H1 (cell line): ENCODE measurements at regions not wholly inside any gene's neighbourhood (a gene's known extent, or its start where the extent isn't known, plus 50 kb on each side); places are given as distances from the start of the nearest gene placed in this dataset.

Experiments used
- CTCF ChIA-PET: fragments of 300-600 bp; sonication (Branson Sonifier 250); formaldehyde crosslinking; loops from one replicate; lab custom pipeline; 2021; ENCODE audit not compliant: partially characterized antibody; lab: Charles Lee
- POLR2A ChIA-PET: fragments of 300-600 bp; sonication (Branson Sonifier 250); formaldehyde crosslinking; loops from one replicate; lab custom pipeline; 2021; ENCODE audit warnings: inconsistent platforms; ENCODE audit not compliant: partially characterized antibody; lab: Charles Lee
- DNase-seq, 2 experiments: peaks; one replicate each; pipeline versions ENCODE4 v3.0.0 to v3.0.0-alpha.2; 2010 to 2022; ENCODE audit warnings: low spot score in 2 of 2, low read depth in 1 of 2, mixed read lengths in 1 of 2
- FAIRE-seq: peaks from 2 replicates; lab custom pipeline; 2011; peaks lifted over from hg19 to GRCh38; lab: Jason Lieb, UNC
- H2AFZ ChIP-seq: 2 replicates; pipeline ENCODE4 v1.8.1; 2012; ENCODE audit warnings: low read length, inconsistent platforms
- H2AK5ac ChIP-seq: 2 replicates; pipeline ENCODE4 v1.6.1; 2013; ENCODE audit warnings: low read depth, low read length
- H2BK120ac ChIP-seq: replicated peaks from 2 replicates; pipeline ENCODE3; 2013; ENCODE audit warnings: low read depth, low read length, inconsistent platforms
- H2BK12ac ChIP-seq: 2 replicates; pipeline ENCODE4 v1.6.1; 2013; ENCODE audit warnings: low read depth, low read length
- H2BK15ac ChIP-seq: 2 replicates; pipeline ENCODE4 v1.6.1; 2013; ENCODE audit warnings: low read length
- H2BK20ac ChIP-seq: 2 replicates; pipeline ENCODE4 v1.6.1; 2013; ENCODE audit warnings: low read length
- H2BK5ac ChIP-seq: 2 replicates; pipeline ENCODE4 v1.6.1; 2013; ENCODE audit warnings: low read depth, low read length
- H3K14ac ChIP-seq: 2 replicates; pipeline ENCODE4 v1.6.1; 2013; ENCODE audit warnings: inconsistent platforms; ENCODE audit not compliant: insufficient read length
- H3K18ac ChIP-seq: 2 replicates; pipeline ENCODE4 v1.6.1; 2013; ENCODE audit warnings: low read length; ENCODE audit errors: extremely low read depth
- H3K23ac ChIP-seq: 2 replicates; pipeline ENCODE4 v1.6.1; 2013; ENCODE audit warnings: inconsistent platforms; ENCODE audit not compliant: insufficient read length
- H3K23me2 ChIP-seq: 2 replicates; pipeline ENCODE4 v1.6.1; 2013; ENCODE audit warnings: low read depth, low read length
- H3K27ac ChIP-seq: 2 replicates; pipeline ENCODE4 v1.6.1; 2011; ENCODE audit warnings: low read depth, low read length, inconsistent platforms
- H3K27me3 ChIP-seq, 4 experiments: replicated peaks in 1 of 4; 1 replicate in 1 of 4; 2 replicates in 3 of 4; pipeline versions ENCODE4 v1.6.1 to v1.8.1; 2011 to 2013; ENCODE audit warnings: low read length in 3 of 4, mild to moderate bottlenecking in 3 of 4, inconsistent platforms in 2 of 4, mixed read lengths in 2 of 4, moderate library complexity in 1 of 4; ENCODE audit not compliant: control insufficient read depth in 3 of 4, insufficient read depth in 3 of 4; ENCODE audit errors: extremely low read depth in 1 of 4
- H3K36me3 ChIP-seq, 4 experiments: 2 replicates each; pipeline versions ENCODE4 v1.6.1 to v1.8.1; 2011 to 2013; ENCODE audit warnings: mild to moderate bottlenecking in 4 of 4, low read length in 3 of 4, moderate library complexity in 2 of 4, control low read depth in 1 of 4, inconsistent platforms in 1 of 4; ENCODE audit not compliant: insufficient read depth in 4 of 4, control insufficient read depth in 2 of 4
- H3K4ac ChIP-seq: replicated peaks from 2 replicates; pipeline ENCODE3; 2013; ENCODE audit warnings: low read length, low read depth, mixed read lengths, inconsistent platforms; ENCODE audit not compliant: insufficient read length
- H3K4me1 ChIP-seq, 4 experiments: replicated peaks in 1 of 4; 1 replicate in 1 of 4; 2 replicates in 3 of 4; pipeline versions ENCODE4 v1.6.1 to v1.8.1; 2011 to 2013; ENCODE audit warnings: low read length in 3 of 4, inconsistent platforms in 2 of 4, mixed read lengths in 1 of 4; ENCODE audit not compliant: insufficient read depth in 4 of 4, control insufficient read depth in 3 of 4
- H3K4me2 ChIP-seq, 2 experiments: 2 replicates each; pipeline versions ENCODE4 v1.6.1 to v1.8.1; 2011 to 2013; ENCODE audit warnings: low read depth in 2 of 2, low read length in 2 of 2, control low read depth in 1 of 2, inconsistent platforms in 1 of 2, mild to moderate bottlenecking in 1 of 2; ENCODE audit not compliant: insufficient read depth in 1 of 2
- H3K4me3 ChIP-seq, 4 experiments: fragments of 200-600, 300-600 bp in 1 of 4; sonication (generic), shearing (Covaris generic), sonication (Bioruptor Twin) in 1 of 4; 2 replicates each; pipeline versions ENCODE4 v1.5.1 to v1.8.1; 2011 to 2016; ENCODE audit warnings: low read length in 4 of 4, low read depth in 3 of 4, control low read depth in 2 of 4, inconsistent platforms in 2 of 4, mild to moderate bottlenecking in 2 of 4, mixed read lengths in 1 of 4, moderate library complexity in 1 of 4; ENCODE audit not compliant: insufficient read depth in 2 of 4; ENCODE audit errors: extremely low read depth in 1 of 4
- H3K56ac ChIP-seq: replicated peaks from 2 replicates; pipeline ENCODE3; 2013; ENCODE audit warnings: low read depth, mild to moderate bottlenecking, mixed read lengths, low read length, inconsistent platforms; ENCODE audit not compliant: insufficient read length
- H3K79me1 ChIP-seq: 2 replicates; pipeline ENCODE4 v1.6.1; 2013; ENCODE audit warnings: low read depth, low read length, control low read depth
- H3K79me2 ChIP-seq, 2 experiments: 2 replicates each; pipeline versions ENCODE4 v1.6.1 to v1.8.1; 2012 to 2013; ENCODE audit warnings: low read length in 2 of 2, mild to moderate bottlenecking in 2 of 2, inconsistent platforms in 1 of 2; ENCODE audit not compliant: insufficient read depth in 2 of 2, control insufficient read depth in 1 of 2
- H3K9ac ChIP-seq, 4 experiments: replicated peaks in 1 of 4; 1 replicate in 1 of 4; 2 replicates in 3 of 4; pipeline versions ENCODE4 v1.6.1 to v1.8.1; 2011 to 2013; ENCODE audit warnings: low read depth in 3 of 4, low read length in 3 of 4, control low read depth in 2 of 4, mild to moderate bottlenecking in 2 of 4, moderate library complexity in 2 of 4, inconsistent platforms in 1 of 4; ENCODE audit errors: extremely low read depth in 1 of 4
- H3K9me3 ChIP-seq, 2 experiments: 2 replicates each; pipeline versions ENCODE4 v1.6.1 to v1.8.1; 2012 to 2013; ENCODE audit warnings: mild to moderate bottlenecking in 2 of 2, moderate library complexity in 2 of 2, control low read depth in 1 of 2, inconsistent platforms in 1 of 2, low read depth in 1 of 2, low read length in 1 of 2, mixed read lengths in 1 of 2; ENCODE audit not compliant: insufficient read depth in 2 of 2
- H4K20me1 ChIP-seq, 2 experiments: replicated peaks in 1 of 2; 2 replicates each; pipeline versions ENCODE3 to v1.8.1; 2011 to 2013; ENCODE audit warnings: inconsistent platforms in 2 of 2, low read length in 2 of 2, mild to moderate bottlenecking in 1 of 2; ENCODE audit not compliant: insufficient read depth in 2 of 2, control insufficient read depth in 1 of 2
- H4K5ac ChIP-seq: 2 replicates; pipeline ENCODE4 v1.6.1; 2013; ENCODE audit warnings: low read length, low read depth, mixed read lengths, inconsistent platforms; ENCODE audit not compliant: insufficient read length
- H4K8ac ChIP-seq: 2 replicates; pipeline ENCODE4 v1.8.0; 2013; ENCODE audit warnings: mild to moderate bottlenecking, moderate library complexity, low read length, inconsistent platforms; ENCODE audit not compliant: insufficient read depth; ENCODE audit errors: extremely low read depth
- H4K91ac ChIP-seq: replicated peaks from 2 replicates; pipeline ENCODE3; 2013; ENCODE audit warnings: low read length, mixed read lengths, inconsistent platforms; ENCODE audit not compliant: insufficient read length
- BACH1 ChIP-seq: IDR thresholded peaks from 2 replicates; pipeline ENCODE4 v1.6.1; 2012; ENCODE audit warnings: low read length, improper control_type of control experiment
- EGR1 ChIP-seq: IDR thresholded peaks from 2 replicates; pipeline ENCODE4 v1.6.1; 2011; ENCODE audit warnings: low read depth, low read length, borderline replicate concordance
- KDM1A ChIP-seq: fragments of 200-600, 300-600 bp; sonication (generic); IDR thresholded peaks from 2 replicates; pipeline ENCODE4 v1.7.1; 2016; ENCODE audit warnings: mild to moderate bottlenecking, low read length, borderline replicate concordance
- KDM5A ChIP-seq: fragments of 200-600 bp; IDR thresholded peaks from 2 replicates; pipeline ENCODE4 v1.7.1; 2012; ENCODE audit warnings: mild to moderate bottlenecking, low read length, inconsistent platforms, mixed read lengths
- POLR2AphosphoS5 ChIP-seq: IDR thresholded peaks from 2 replicates; pipeline ENCODE4 v1.6.1; 2011; ENCODE audit warnings: low read depth, low read length
- RBBP5 ChIP-seq: IDR thresholded peaks from 2 replicates; pipeline ENCODE4 v1.7.1; 2012; ENCODE audit warnings: low read depth, mild to moderate bottlenecking, inconsistent platforms, low read length, moderate library complexity, borderline replicate concordance
- RNF2 ChIP-seq: fragments of 200-900, 300-1000 bp; sonication (generic); IDR thresholded peaks from 2 replicates; pipeline ENCODE4 v1.7.1; 2016; ENCODE audit warnings: borderline replicate concordance, low read depth, mild to moderate bottlenecking, antibody characterized with exemption, low read length; ENCODE audit not compliant: poor library complexity, severe bottlenecking; ENCODE audit errors: missing control alignments
- SP4 ChIP-seq: IDR thresholded peaks from 2 replicates; pipeline ENCODE4 v1.6.1; 2012; ENCODE audit warnings: low read length, inconsistent platforms
- TAF7 ChIP-seq: optimal IDR thresholded peaks from 2 replicates; pipeline ENCODE3; 2011; ENCODE audit warnings: low read depth, mild to moderate bottlenecking, inconsistent platforms, low read length, moderate library complexity, borderline replicate concordance
- USF2 ChIP-seq: IDR thresholded peaks from 2 replicates; pipeline ENCODE4 v1.6.1; 2011; ENCODE audit warnings: low read length, improper control_type of control experiment
- YY1 ChIP-seq: IDR thresholded peaks from 2 replicates; pipeline ENCODE4 v1.6.1; 2011; ENCODE audit warnings: low read depth, mild to moderate bottlenecking, low read length

DNA sequence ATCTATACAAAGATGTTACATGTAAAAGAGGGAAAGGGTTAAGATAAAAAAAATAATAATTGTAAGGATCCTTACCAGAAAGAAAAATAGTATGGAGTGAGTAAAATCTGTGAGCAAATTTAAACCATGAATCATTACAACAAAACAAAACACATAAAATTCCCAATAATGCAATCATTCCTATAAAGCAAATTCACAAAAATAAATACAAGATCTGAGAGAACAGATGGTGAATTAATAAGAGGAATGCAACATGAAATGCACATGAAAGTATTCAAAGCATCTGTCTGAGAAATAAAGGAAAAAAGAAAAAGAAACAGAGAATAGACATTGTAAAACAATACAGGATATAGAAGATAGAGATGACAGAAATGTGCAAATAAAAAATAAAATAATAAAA, 681.5 kb upstream of the KLHL1 start:
- Histone ChIP-seq H2AK5ac (no peak overlapping the region), H2BK5ac (no peak overlapping the region), H2BK20ac (no peak overlapping the region), H3K4me3 (no peak overlapping the region), H4K20me1 (no peaks in the 10 kb centered on the region), H3K9me3 (no peaks in the 10 kb centered on the region), H3K79me2 (no peaks in the 10 kb centered on the region), H3K23me2 (no peaks in the 10 kb centered on the region), H3K56ac (no peak overlapping the region), H3K18ac (no peak overlapping the region), H4K5ac (no peak overlapping the region), H3K27ac (no peak overlapping the region), H3K4ac (no peak overlapping the region), H3K23ac (no peak overlapping the region), H2BK120ac (no peak overlapping the region), H2AFZ (no peak overlapping the region), H3K27me3 (no peaks in the 10 kb centered on the region), H3K4me1 (no peaks in the 10 kb centered on the region), H3K36me3 (no peaks in the 10 kb centered on the region), H3K79me1 (no peaks in the 10 kb centered on the region), H4K91ac (no peak overlapping the region), H2BK15ac (no peak overlapping the region), H3K4me2 (no peak overlapping the region), H2BK12ac (no peak overlapping the region), H3K14ac (no peak overlapping the region), H3K9ac (no peak overlapping the region), H4K8ac (no peak overlapping the region)
- FAIRE-seq (no peak), DNase-seq (no peak)
- no peak for TF ChIP-seq EGR1
- TF ChIP-seq RBBP5 = no peak
- TF ChIP-seq USF2 = no peak
- TF ChIP-seq BACH1 = no peak
- no peak for TF ChIP-seq YY1
- no peak for TF ChIP-seq TAF7
- no peak for TF ChIP-seq RNF2
- TF ChIP-seq KDM5A = no peak
- TF ChIP-seq POLR2AphosphoS5 = no peak
- TF ChIP-seq KDM1A = no peak
- no peak for TF ChIP-seq SP4
- ChIA-PET POLR2A (no interaction called here), CTCF (no interaction called here)
